ENCODE measurements at regions not wholly inside any gene's neighbourhood (a gene's known extent, or its start where the extent isn't known, plus 50 kb on each side); places are given as distances from the start of the nearest gene placed in this dataset.
"Not testable (repeated sequence)": the region's sequence is repeated elsewhere in the genome, so short reads cannot be mapped to it uniquely, and the experiment has no call there.

GRCh38 chr1:221548942-221549341, 192.9 kb downstream of the DUSP10 start:
- intact Hi-C loops (cut with DNase I, micrococcal nuclease): no loop called here
- CTCF ChIA-PET: interaction anchor here (0.7 kb wide), 1 partner anchor 27 kb away, joined by 3 read pairs; no protein-coding TSS in a partner anchor
- DNase-seq (no peak), ATAC-seq (no peak)
- no peaks in the 10 kb centered on the region for H3K36me3 Mint-ChIP-seq (ENCODE audit: low read depth)
- no peak overlapping the region for H3K4me3 Mint-ChIP-seq
- no peaks in the 10 kb centered on the region for H3K27me3 Mint-ChIP-seq
- no peaks in the 10 kb centered on the region for H3K4me1 Mint-ChIP-seq
- POLR2A ChIA-PET: no interaction called here
- H3K9me3 Mint-ChIP-seq (ENCODE audit: low read depth): no peaks in the 10 kb centered on the region
- no peak overlapping the region for H3K27ac Mint-ChIP-seq

- CTCF ChIA-PET: no interaction called here
- Mint-ChIP-seq H3K36me3 (ENCODE audit: low read depth) (no peaks in the 10 kb centered on the region), H3K4me1 (no peaks in the 10 kb centered on the region), H3K9me3 (ENCODE audit: low read depth) (no peaks in the 10 kb centered on the region), H3K27me3 (no peaks in the 10 kb centered on the region), H3K27ac (no peak overlapping the region), H3K4me3 (no peak overlapping the region)
- POLR2A ChIA-PET: no interaction called here
- DNase-seq (no peak), ATAC-seq (no peak)
- intact Hi-C loops (cut with DNase I, micrococcal nuclease): no loop called here
Observed at GRCh38 chr1:221549815-221550214, 192.1 kb downstream of the DUSP10 start.

GRCh38 chr1:221552792-221553191, 189.1 kb downstream of the DUSP10 start:
- H3K4me1 Mint-ChIP-seq; H3K9me3 Mint-ChIP-seq (ENCODE audit: low read depth); intact Hi-C loops (cut with DNase I, micrococcal nuclease); H3K36me3 Mint-ChIP-seq (ENCODE audit: low read depth); DNase-seq; H3K27ac Mint-ChIP-seq; H3K27me3 Mint-ChIP-seq; POLR2A ChIA-PET; CTCF ChIA-PET; ATAC-seq; H3K4me3 Mint-ChIP-seq: not testable (repeated sequence)

- CTCF ChIA-PET: interaction anchor here (0.7 kb wide), 1 partner anchor 114 kb away, joined by 3 read pairs; no protein-coding TSS in a partner anchor
- POLR2A ChIA-PET: interaction anchor here (0.7 kb wide), 1 partner anchor 185 kb away, joined by 3 read pairs; no protein-coding TSS in a partner anchor
- no peak for ATAC-seq
- H3K27ac Mint-ChIP-seq: no peak overlapping the region
- no peaks in the 10 kb centered on the region for H3K9me3 Mint-ChIP-seq (ENCODE audit: low read depth)
- H3K4me3 Mint-ChIP-seq: no peak overlapping the region
- no peaks in the 10 kb centered on the region for H3K4me1 Mint-ChIP-seq
- DNase-seq: no peak
- no peaks in the 10 kb centered on the region for H3K27me3 Mint-ChIP-seq
- intact Hi-C loops (cut with DNase I, micrococcal nuclease): no loop called here
- H3K36me3 Mint-ChIP-seq (ENCODE audit: low read depth): no peaks in the 10 kb centered on the region
Observed at GRCh38 chr1:221555689-221556433, 186.0 kb downstream of the DUSP10 start.

GRCh38 chr1:221556435-221556834, 185.5 kb downstream of the DUSP10 start:
- H3K27ac Mint-ChIP-seq: no peak overlapping the region
- ATAC-seq: no peak

GRCh38 chr1:221557013-221557412, 184.9 kb downstream of the DUSP10 start:
- Mint-ChIP-seq H3K27ac (no peak overlapping the region), H3K4me1 (no peaks in the 10 kb centered on the region), H3K27me3 (no peaks in the 10 kb centered on the region), H3K9me3 (ENCODE audit: low read depth) (no peaks in the 10 kb centered on the region), H3K36me3 (ENCODE audit: low read depth) (no peaks in the 10 kb centered on the region), H3K4me3 (no peak overlapping the region)
- ChIA-PET CTCF (interaction anchor here (0.6 to 1.4 kb wide), 3 partner anchors 12 to 1102 kb away, joined by 3 to 4 read pairs (median 3); no protein-coding TSS in a partner anchor), POLR2A (no interaction called here)
- ATAC-seq: no peak
- intact Hi-C loops (cut with DNase I, micrococcal nuclease): no loop called here
- no peak for DNase-seq

More at GRCh38 chr1:221556435-221556834, 185.5 kb downstream of the DUSP10 start:
- no peaks in the 10 kb centered on the region for H3K9me3 Mint-ChIP-seq (ENCODE audit: low read depth)
- no peaks in the 10 kb centered on the region for H3K27me3 Mint-ChIP-seq
- POLR2A ChIA-PET: interaction anchor here (0.7 kb wide), 1 partner anchor 184 kb away, joined by 3 read pairs; no protein-coding TSS in a partner anchor
- DNase-seq: no peak
- H3K36me3 Mint-ChIP-seq (ENCODE audit: low read depth): no peaks in the 10 kb centered on the region
- H3K4me1 Mint-ChIP-seq: no peaks in the 10 kb centered on the region
- CTCF ChIA-PET: interaction anchor here (0.6 kb wide), 1 partner anchor 298 kb away, joined by 3 read pairs; no protein-coding TSS in a partner anchor
- intact Hi-C loops (cut with DNase I, micrococcal nuclease): no loop called here
- H3K4me3 Mint-ChIP-seq: no peak overlapping the region

GRCh38 chr1:221558396-221558795, 183.5 kb downstream of the DUSP10 start:
- DNase-seq (no peak), ATAC-seq (no peak)
- no peaks in the 10 kb centered on the region for H3K27me3 Mint-ChIP-seq
- ChIA-PET CTCF (interaction anchor here (0.7 to 1.4 kb wide), 3 partner anchors 11 to 499 kb away, joined by 3 to 6 read pairs (median 3); no protein-coding TSS in a partner anchor), POLR2A (no interaction called here)
- H3K36me3 Mint-ChIP-seq (ENCODE audit: low read depth): no peaks in the 10 kb centered on the region
- no peak overlapping the region for H3K27ac Mint-ChIP-seq
- no peaks in the 10 kb centered on the region for H3K4me1 Mint-ChIP-seq
- no peak overlapping the region for H3K4me3 Mint-ChIP-seq
- intact Hi-C loops (cut with DNase I, micrococcal nuclease): no loop called here
- H3K9me3 Mint-ChIP-seq (ENCODE audit: low read depth): no peaks in the 10 kb centered on the region

GRCh38 chr1:221559911-221560310, 182.0 kb downstream of the DUSP10 start:
- Mint-ChIP-seq H3K4me3 (no peak overlapping the region), H3K4me1 (no peaks in the 10 kb centered on the region), H3K27me3 (no peaks in the 10 kb centered on the region), H3K27ac (no peak overlapping the region), H3K36me3 (ENCODE audit: low read depth) (no peaks in the 10 kb centered on the region), H3K9me3 (ENCODE audit: low read depth) (no peaks in the 10 kb centered on the region)
- POLR2A ChIA-PET: no interaction called here
- ATAC-seq (no peak), DNase-seq (no peak)
- intact Hi-C loops (cut with DNase I, micrococcal nuclease): no loop called here
- CTCF ChIA-PET: interaction anchor here (0.6 kb wide), 1 partner anchor 697 kb away, joined by 3 read pairs; no protein-coding TSS in a partner anchor

- Mint-ChIP-seq H3K36me3 (ENCODE audit: low read depth) (no peaks in the 10 kb centered on the region), H3K9me3 (ENCODE audit: low read depth) (no peaks in the 10 kb centered on the region), H3K27ac (no peak overlapping the region), H3K4me1 (no peaks in the 10 kb centered on the region), H3K27me3 (no peaks in the 10 kb centered on the region), H3K4me3 (no peak overlapping the region)
- no peak for DNase-seq
- ATAC-seq: no peak
- intact Hi-C loops (cut with DNase I, micrococcal nuclease): no loop called here
- CTCF ChIA-PET: no interaction called here
- POLR2A ChIA-PET: no interaction called here
Observed at GRCh38 chr1:221562542-221563475, 179.1 kb downstream of the DUSP10 start.

- Mint-ChIP-seq H3K27ac (no peak overlapping the region), H3K4me1 (no peaks in the 10 kb centered on the region), H3K4me3 (no peak overlapping the region), H3K27me3 (no peaks in the 10 kb centered on the region), H3K36me3 (ENCODE audit: low read depth) (no peaks in the 10 kb centered on the region), H3K9me3 (ENCODE audit: low read depth) (no peaks in the 10 kb centered on the region)
- ChIA-PET CTCF (no interaction called here), POLR2A (no interaction called here)
- intact Hi-C loops (cut with DNase I, micrococcal nuclease): no loop called here
- ATAC-seq: no peak
- no peak for DNase-seq
Observed at GRCh38 chr1:221563476-221563921, 178.4 kb downstream of the DUSP10 start.

- ChIA-PET POLR2A (no interaction called here), CTCF (interaction anchor here (0.6 to 1.0 kb wide), 2 partner anchors 10 to 80 kb away, joined by 3 read pairs; no protein-coding TSS in a partner anchor)
- H3K36me3 Mint-ChIP-seq (ENCODE audit: low read depth): no peaks in the 10 kb centered on the region
- intact Hi-C loops (cut with DNase I, micrococcal nuclease): no loop called here
- H3K9me3 Mint-ChIP-seq (ENCODE audit: low read depth): no peaks in the 10 kb centered on the region
- ATAC-seq (no peak), DNase-seq (no peak)
- no peak overlapping the region for H3K27ac Mint-ChIP-seq
- H3K27me3 Mint-ChIP-seq: no peaks in the 10 kb centered on the region
- H3K4me1 Mint-ChIP-seq: no peaks in the 10 kb centered on the region
- H3K4me3 Mint-ChIP-seq: no peak overlapping the region
Observed at GRCh38 chr1:221564891-221565290, 177.0 kb downstream of the DUSP10 start.
